Liver (tissue), 3 donors: ENCODE measurements at regions not wholly inside any gene's neighbourhood (a gene's known extent, or its start where the extent isn't known, plus 50 kb on each side); places are given as distances from the start of the nearest gene placed in this dataset.

ENCODE experiments used
- ATF3 ChIP-seq: IDR thresholded peaks from 2 replicates; pipeline ENCODE4 v1.6.1; 2016; ENCODE audit warnings: antibody characterized with exemption
- CTCF ChIP-seq: fragments of 150-350 bp; IDR thresholded peaks from 2 replicates; pipeline ENCODE4 v1.5.1; 2017; ENCODE audit warnings: improper control_type of control experiment, low read depth, low read length; ENCODE audit not compliant: missing input control
- FOXA2 ChIP-seq: IDR thresholded peaks from 2 replicates; pipeline ENCODE4 v1.6.1; 2016; ENCODE audit warnings: antibody characterized with exemption
- GABPA ChIP-seq, 2 donors: IDR thresholded peaks in 1 of 2; conservative IDR thresholded peaks in 1 of 2; 2 replicates each; pipeline ENCODE4 v1.6.1; 2016; ENCODE audit warnings: antibody characterized with exemption in 2 of 2, mild to moderate bottlenecking in 1 of 2, moderate library complexity in 1 of 2
- JUND ChIP-seq, 2 donors: IDR thresholded peaks; 2 replicates each; pipeline ENCODE4 v1.6.1; 2016; ENCODE audit warnings: antibody characterized with exemption in 2 of 2
- MAX ChIP-seq: IDR thresholded peaks from 2 replicates; pipeline ENCODE4 v1.6.1; 2016; ENCODE audit warnings: antibody characterized with exemption
- RAD21 ChIP-seq, 2 donors: IDR thresholded peaks; 2 replicates each; pipeline ENCODE4 v1.6.1; 2016; ENCODE audit warnings: antibody characterized with exemption in 2 of 2, mild to moderate bottlenecking in 2 of 2
- REST ChIP-seq: IDR thresholded peaks from 2 replicates; pipeline ENCODE4 v1.6.1; 2016; ENCODE audit warnings: antibody characterized with exemption, mild to moderate bottlenecking
- SP1 ChIP-seq: IDR thresholded peaks from 2 replicates; pipeline ENCODE4 v1.6.1; 2018; ENCODE audit warnings: antibody characterized with exemption, mild to moderate bottlenecking
- TAF1 ChIP-seq: conservative IDR thresholded peaks from 2 replicates; pipeline ENCODE4 v1.6.1; 2016; ENCODE audit warnings: antibody characterized with exemption, mild to moderate bottlenecking
- donor health status: healthy.
- donor health status: healthy.

- TF ChIP-seq CTCF (no peak), RAD21 (IDR thresholded peaks at IDR 0.05) (no peak), MAX (no peak), JUND (IDR thresholded peaks at IDR 0.05) (no peak), ATF3 (no peak), TAF1 (no peak), SP1 (no peak), REST (no peak), GABPA (IDR thresholded peaks at IDR 0.05 in 1 of 2, conservative IDR thresholded peaks at IDR 0.05 in 1 of 2) (no peak), FOXA2 (no peak)
Measured at GRCh38 chr14:53384536-53384935, 231.4 kb upstream of the DDHD1 start.
